Skeletal muscle tissue (tissue), 3 donors: ENCODE measurements at regions not wholly inside any gene's neighbourhood (a gene's known extent, or its start where the extent isn't known, plus 50 kb on each side); places are given as distances from the start of the nearest gene placed in this dataset.

ENCODE experiments used
- H3K27ac ChIP-seq: one replicate; pipeline ENCODE4 v1.7.0; 2013; ENCODE audit warnings: mild to moderate bottlenecking, low read depth, low read length, inconsistent platforms
- H3K27me3 ChIP-seq, 3 donors: one replicate each; pipeline ENCODE4 v1.7.0; 2013; ENCODE audit warnings: low read length in 3 of 3; ENCODE audit not compliant: control insufficient read depth in 3 of 3, insufficient read depth in 3 of 3
- H3K36me3 ChIP-seq, 3 donors: one replicate each; pipeline ENCODE4 v1.7.0; 2013; ENCODE audit warnings: low read length in 3 of 3; ENCODE audit not compliant: control insufficient read depth in 3 of 3, insufficient read depth in 3 of 3
- H3K4me1 ChIP-seq, 3 donors: one replicate each; pipeline ENCODE4 v1.7.0; 2013; ENCODE audit warnings: low read length in 3 of 3, mild to moderate bottlenecking in 3 of 3; ENCODE audit not compliant: control insufficient read depth in 3 of 3, insufficient read depth in 3 of 3
- H3K4me3 ChIP-seq, 3 donors: one replicate each; pipeline ENCODE4 v1.7.0; 2013; ENCODE audit warnings: low read length in 3 of 3
- H3K9ac ChIP-seq, 3 donors: one replicate each; pipeline ENCODE4 v1.7.0; 2013; ENCODE audit warnings: low read length in 3 of 3, mild to moderate bottlenecking in 3 of 3, moderate library complexity in 2 of 3, low read depth in 1 of 3
- H3K9me3 ChIP-seq, 3 donors: one replicate each; pipeline ENCODE4 v1.7.0; 2013; ENCODE audit warnings: low read length in 3 of 3; ENCODE audit not compliant: control insufficient read depth in 3 of 3
- donor health status: Osteomylitis.

GRCh38 chr2:120561379-120562035 is 174.2 kb upstream of the GLI2 start:
- Histone ChIP-seq H3K4me1 (peaks cover 8 to 16% (median 12%) of the 10 kb centered on the region in 3 donors), H3K27me3 (peaks cover 0 to 3% (median 0%) of the 10 kb centered on the region in 3 donors), H3K9ac (no peak overlapping the region), H3K36me3 (no peaks in the 10 kb centered on the region), H3K4me3 (no peak overlapping the region), H3K9me3 (no peaks in the 10 kb centered on the region), H3K27ac (no peak overlapping the region)

DNA sequence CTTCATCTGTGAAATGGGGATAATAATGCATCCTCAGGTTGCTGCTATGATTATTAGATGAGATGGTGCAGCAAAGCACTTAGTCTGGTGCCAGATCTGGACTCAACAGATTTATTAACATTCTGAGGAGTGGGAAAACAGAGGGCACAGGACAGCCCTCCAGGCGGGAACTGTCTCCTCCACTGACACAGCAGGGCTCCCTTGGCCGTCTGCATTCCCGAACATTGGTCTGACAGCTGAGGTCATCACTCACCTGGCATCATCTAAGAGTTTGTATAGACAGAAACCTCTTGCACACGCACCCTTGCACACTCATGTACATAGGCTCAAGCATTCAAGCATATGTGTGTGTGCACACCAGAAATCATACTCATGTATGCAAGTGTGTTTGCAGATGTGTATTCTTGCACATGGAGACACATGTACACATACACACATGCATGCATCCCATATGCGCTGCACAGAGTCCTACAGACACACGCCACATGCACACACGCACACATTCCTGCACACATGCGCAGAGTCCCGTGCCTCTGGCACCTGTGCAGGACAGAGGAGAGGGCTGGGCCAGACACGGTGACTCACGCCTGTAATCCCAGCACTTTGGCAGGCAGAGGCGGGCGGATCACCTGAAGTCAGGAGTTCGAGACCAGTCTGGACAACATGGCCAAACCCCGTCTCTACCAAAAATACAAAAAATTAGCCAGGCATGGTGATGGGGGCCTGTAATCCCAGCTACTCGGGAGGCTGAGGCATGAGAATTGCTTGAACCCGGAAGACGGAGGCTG is 173.3 kb upstream of the GLI2 start:
- H3K4me3 ChIP-seq, result no peak overlapping the region
- no peak overlapping the region for H3K9ac ChIP-seq
- H3K4me1 ChIP-seq, result peaks cover 17 to 25% (median 22%) of the 10 kb centered on the region in 3 donors
- H3K9me3 ChIP-seq, result no peaks in the 10 kb centered on the region
- H3K27me3 ChIP-seq, result peaks cover 0 to 3% (median 0%) of the 10 kb centered on the region in 3 donors
- no peaks in the 10 kb centered on the region for H3K36me3 ChIP-seq
- H3K27ac ChIP-seq, result no peak overlapping the region

DNA sequence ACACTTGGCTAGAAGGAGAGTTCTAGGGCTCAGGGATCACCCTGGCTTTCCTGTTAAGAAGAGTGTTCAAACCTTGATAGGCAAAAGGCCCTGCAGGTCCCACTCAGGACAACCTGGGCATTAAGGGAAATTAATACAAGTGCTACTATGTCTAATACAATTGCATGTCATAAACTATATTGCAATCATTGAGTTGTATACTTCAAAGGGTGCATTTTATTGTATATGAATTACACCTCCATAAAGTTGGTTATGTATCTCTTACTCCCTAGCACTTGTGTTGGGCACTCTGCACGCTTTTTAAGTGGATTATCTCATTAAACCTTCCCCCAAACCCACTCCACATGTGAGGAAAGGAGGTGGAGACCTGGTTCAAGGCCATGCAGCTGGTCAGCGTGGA is 172.1 kb upstream of the GLI2 start:
- Histone ChIP-seq H3K4me3 (no peak overlapping the region), H3K9ac (no peak overlapping the region), H3K27me3 (no peaks in the 10 kb centered on the region), H3K4me1 (peaks cover 17 to 26% (median 22%) of the 10 kb centered on the region in 3 donors), H3K27ac (no peak overlapping the region), H3K36me3 (no peaks in the 10 kb centered on the region), H3K9me3 (no peaks in the 10 kb centered on the region)

GRCh38 chr2:120564213-120565094 is 171.2 kb upstream of the GLI2 start:
- no peak overlapping the region for H3K27ac ChIP-seq
- no peaks in the 10 kb centered on the region for H3K36me3 ChIP-seq
- H3K27me3 ChIP-seq, result no peaks in the 10 kb centered on the region
- no peak overlapping the region for H3K4me3 ChIP-seq
- peaks cover 17 to 23% (median 22%) of the 10 kb centered on the region in 3 donors for H3K4me1 ChIP-seq
- H3K9me3 ChIP-seq, result no peaks in the 10 kb centered on the region
- H3K9ac ChIP-seq, result no peak overlapping the region

- Histone ChIP-seq H3K27me3 (peaks cover 0 to 1% (median 0%) of the 10 kb centered on the region in 3 donors), H3K36me3 (no peaks in the 10 kb centered on the region), H3K9me3 (no peaks in the 10 kb centered on the region), H3K4me1 (peaks cover 17 to 23% (median 22%) of the 10 kb centered on the region in 3 donors), H3K27ac (no peak overlapping the region), H3K9ac (no peak overlapping the region), H3K4me3 (no peak overlapping the region)
These were observed 170.6 kb upstream of the GLI2 start for GRCh38 chr2:120565095-120565460.

DNA sequence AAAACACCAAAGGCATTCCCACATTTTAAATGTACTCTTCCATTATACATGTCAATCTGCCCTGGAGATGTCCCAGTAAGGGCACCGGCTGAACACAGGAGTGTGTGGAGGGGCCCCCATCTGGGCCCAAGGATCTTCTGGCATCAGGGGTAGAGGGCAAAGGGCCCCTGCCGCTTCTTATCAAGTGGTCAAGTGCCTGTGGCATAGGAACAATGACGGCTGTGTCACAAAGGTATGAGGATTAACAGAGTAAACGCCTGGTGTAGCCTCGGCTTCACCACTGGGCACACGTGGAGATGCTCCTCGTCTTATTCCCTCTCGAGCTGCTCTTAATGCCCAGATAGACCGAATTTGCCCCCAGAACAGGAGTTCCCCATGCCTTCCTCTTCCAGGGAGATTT is 169.7 kb upstream of the GLI2 start:
- Histone ChIP-seq H3K27me3 (peaks cover 0 to 3% (median 0%) of the 10 kb centered on the region in 3 donors), H3K9ac (no peak overlapping the region), H3K9me3 (no peaks in the 10 kb centered on the region), H3K4me1 (peaks cover 17 to 23% (median 22%) of the 10 kb centered on the region in 3 donors), H3K36me3 (no peaks in the 10 kb centered on the region), H3K4me3 (no peak overlapping the region), H3K27ac (peak overlapping the region; percentile 1)

- Histone ChIP-seq H3K9ac (peak overlapping the region in 2 of 3 donors; percentile 17 to 25), H3K36me3 (no peaks in the 10 kb centered on the region), H3K9me3 (no peaks in the 10 kb centered on the region), H3K4me3 (peak overlapping the region in 1 of 3 donors; percentile 49), H3K27ac (peak overlapping the region; percentile 1), H3K4me1 (peaks cover 17 to 23% (median 22%) of the 10 kb centered on the region in 3 donors), H3K27me3 (peaks cover 0 to 3% (median 0%) of the 10 kb centered on the region in 3 donors)
These were observed 169.2 kb upstream of the GLI2 start for GRCh38 chr2:120566331-120567035.

DNA sequence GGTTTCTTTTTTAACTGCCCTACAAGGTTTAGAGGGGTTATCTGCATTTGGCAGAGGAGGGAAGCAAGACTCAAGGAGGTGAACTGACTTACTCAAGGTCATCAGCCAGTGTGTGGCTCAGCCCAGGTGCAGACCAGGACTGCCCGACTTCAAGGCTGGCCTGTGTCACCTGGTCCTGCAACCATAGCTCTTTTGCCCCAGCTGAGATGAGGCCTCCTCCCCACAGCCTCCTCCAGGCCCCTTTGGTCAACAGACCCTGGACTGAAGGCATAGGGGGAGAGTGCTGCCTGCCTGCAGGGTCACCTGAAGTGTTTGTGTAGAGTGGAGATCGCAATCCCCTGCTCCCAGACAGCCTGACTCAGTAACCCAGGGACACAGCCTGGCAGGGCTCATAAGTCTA is 168.5 kb upstream of the GLI2 start:
- H3K9ac ChIP-seq, result peak overlapping the region in 1 of 3 donors; percentile 25
- peaks cover 0 to 4% (median 0%) of the 10 kb centered on the region in 3 donors for H3K27me3 ChIP-seq
- H3K4me3 ChIP-seq, result peak overlapping the region in 1 of 3 donors; percentile 49
- no peaks in the 10 kb centered on the region for H3K36me3 ChIP-seq
- no peaks in the 10 kb centered on the region for H3K9me3 ChIP-seq
- peaks cover 17 to 23% (median 22%) of the 10 kb centered on the region in 3 donors for H3K4me1 ChIP-seq
- peak overlapping the region; percentile 1 for H3K27ac ChIP-seq
